Right lung (tissue), 2 donors: ENCODE measurements at regions not wholly inside any gene's neighbourhood (a gene's known extent, or its start where the extent isn't known, plus 50 kb on each side); places are given as distances from the start of the nearest gene placed in this dataset.
"Not testable (repeated sequence)": the region's sequence is repeated elsewhere in the genome, so short reads cannot be mapped to it uniquely, and the experiment has no call there.

ENCODE experiments used
- DNase-seq, 2 donors: peaks; one replicate each; pipeline ENCODE4 v3.0.0-alpha.2; 2013

- DNase-seq = no peak
Measured at GRCh38 chr5:13045897-13046551, 898.5 kb downstream of the DNAH5 start.

- no peak for DNase-seq
Measured at GRCh38 chr5:13034061-13034460, 910.4 kb downstream of the DNAH5 start.

- no peak for DNase-seq
Measured at GRCh38 chr5:13029211-13029610, 915.3 kb downstream of the DNAH5 start.

GRCh38 chr5:13027874-13028273, 916.6 kb downstream of the DNAH5 start:
- DNase-seq = no peak

- DNase-seq = no peak
Measured at GRCh38 chr5:13019729-13020128, 924.8 kb downstream of the DNAH5 start.

- DNase-seq = no peak
Measured at GRCh38 chr5:13003457-13003856, 941.0 kb downstream of the DNAH5 start.

GRCh38 chr5:12999667-13000066, 944.8 kb downstream of the DNAH5 start:
- DNase-seq = no peak

GRCh38 chr5:12985142-12985541, 959.3 kb downstream of the DNAH5 start:
- DNase-seq = no peak

GRCh38 chr5:12974856-12975255, 969.6 kb downstream of the DNAH5 start:
- no peak for DNase-seq

GRCh38 chr5:12965804-12966203, 978.7 kb downstream of the DNAH5 start:
- DNase-seq = no peak

- no peak for DNase-seq
Measured at GRCh38 chr5:12959713-12960112, 984.8 kb downstream of the DNAH5 start.

- DNase-seq = no peak
Measured at GRCh38 chr5:12952409-12952808, 992.1 kb downstream of the DNAH5 start.

GRCh38 chr5:12951846-12952245, 992.6 kb downstream of the DNAH5 start:
- DNase-seq = no peak

- DNase-seq = no peak
Measured at GRCh38 chr5:12947379-12947778, 997.1 kb downstream of the DNAH5 start.

GRCh38 chr5:12945477-12945876, 999.0 kb downstream of the DNAH5 start:
- not testable (repeated sequence) for DNase-seq

GRCh38 chr5:12936221-12936620, 1008.3 kb downstream of the DNAH5 start:
- no peak for DNase-seq

GRCh38 chr5:12934722-12935121, 1009.8 kb downstream of the DNAH5 start:
- no peak for DNase-seq

GRCh38 chr5:12920527-12920926, 1016.3 kb upstream of the CTNND2 start:
- DNase-seq = no peak

GRCh38 chr5:12911156-12911555, 1006.9 kb upstream of the CTNND2 start:
- no peak for DNase-seq

GRCh38 chr5:12910641-12911040, 1006.4 kb upstream of the CTNND2 start:
- no peak for DNase-seq

- no peak for DNase-seq
Measured at GRCh38 chr5:12902611-12903010, 998.4 kb upstream of the CTNND2 start.

- no peak for DNase-seq
Measured at GRCh38 chr5:12901696-12902095, 997.5 kb upstream of the CTNND2 start.

- DNase-seq = no peak
Measured at GRCh38 chr5:12896086-12896485, 991.8 kb upstream of the CTNND2 start.

- no peak for DNase-seq
Measured at GRCh38 chr5:12885018-12885417, 980.8 kb upstream of the CTNND2 start.
